OCI-LY3 (cell line): ENCODE measurements at regions not wholly inside any gene's neighbourhood (a gene's known extent, or its start where the extent isn't known, plus 50 kb on each side); places are given as distances from the start of the nearest gene placed in this dataset.
"Not testable (repeated sequence)": the region's sequence is repeated elsewhere in the genome, so short reads cannot be mapped to it uniquely, and the experiment has no call there.

Source experiments
- H2AFZ ChIP-seq: fragments of 200-600, 300-600 bp; shearing (Covaris generic); 2 replicates; pipeline ENCODE4 v1.6.0; 2014; ENCODE audit warnings: antibody characterized with exemption, low read depth, low read length
- H3K27ac ChIP-seq: fragments of 200-600, 300-600 bp; sonication (generic); 2 replicates; pipeline ENCODE4 v1.5.1; 2014; ENCODE audit warnings: mild to moderate bottlenecking, low read length, moderate library complexity, mixed read lengths
- H3K27me3 ChIP-seq: fragments of 200-600, 300-600 bp; sonication (generic); 2 replicates; pipeline ENCODE4 v1.6.1; 2014; ENCODE audit warnings: low read depth, low read length, mixed read lengths
- H3K36me3 ChIP-seq: fragments of 200-600, 300-600 bp; sonication (generic); replicated peaks from 2 replicates; pipeline ENCODE3; 2014; ENCODE audit warnings: low read depth, low read length, mixed read lengths
- H3K4me1 ChIP-seq: fragments of 300-600, 200-600 bp; sonication (generic); 2 replicates; pipeline ENCODE4 v1.6.1; 2014; ENCODE audit warnings: low read length, mixed read lengths
- H3K4me2 ChIP-seq: fragments of 200-600, 300-600 bp; sonication (generic); 2 replicates; pipeline ENCODE4 v1.6.1; 2014; ENCODE audit warnings: low read length, mixed read lengths
- H3K4me3 ChIP-seq: fragments of 300-600, 200-600 bp; sonication (generic); 2 replicates; pipeline ENCODE4 v1.5.1; 2014; ENCODE audit warnings: antibody characterized with exemption, mild to moderate bottlenecking, low read length, moderate library complexity
- H3K79me2 ChIP-seq: fragments of 300-600, 200-600 bp; shearing (Covaris generic); 2 replicates; pipeline ENCODE4 v1.6.1; 2014; ENCODE audit warnings: mild to moderate bottlenecking, low read length, mixed read lengths
- H3K9ac ChIP-seq: fragments of 300-600, 200-600 bp; shearing (Covaris generic); 2 replicates; pipeline ENCODE4 v1.6.0; 2014; ENCODE audit warnings: mild to moderate bottlenecking, low read length, moderate library complexity
- H3K9me3 ChIP-seq: fragments of 200-600, 300-600 bp; shearing (Covaris generic); 2 replicates; pipeline ENCODE4 v1.6.1; 2014; ENCODE audit warnings: low read length, mixed read lengths; ENCODE audit not compliant: insufficient read depth
- H4K20me1 ChIP-seq: fragments of 200-600, 300-600 bp; sonication (generic); 2 replicates; pipeline ENCODE4 v1.6.1; 2016; ENCODE audit warnings: low read length, mixed read lengths; ENCODE audit not compliant: insufficient read depth
- EZH2phosphoT487 ChIP-seq: fragments of 200-600 bp; shearing (Covaris generic); IDR thresholded peaks from 2 replicates; pipeline ENCODE4 v1.6.1; 2018; ENCODE audit warnings: antibody characterized with exemption, mixed run types, low read depth
- TF ChIP-seq, protein P1 (sequence below): fragments of 200-600, 300-600 bp; sonication (generic); IDR thresholded peaks from 2 replicates; pipeline ENCODE4 v1.5.1; 2014; ENCODE audit warnings: antibody characterized with exemption, low read length, low read depth

DNA sequence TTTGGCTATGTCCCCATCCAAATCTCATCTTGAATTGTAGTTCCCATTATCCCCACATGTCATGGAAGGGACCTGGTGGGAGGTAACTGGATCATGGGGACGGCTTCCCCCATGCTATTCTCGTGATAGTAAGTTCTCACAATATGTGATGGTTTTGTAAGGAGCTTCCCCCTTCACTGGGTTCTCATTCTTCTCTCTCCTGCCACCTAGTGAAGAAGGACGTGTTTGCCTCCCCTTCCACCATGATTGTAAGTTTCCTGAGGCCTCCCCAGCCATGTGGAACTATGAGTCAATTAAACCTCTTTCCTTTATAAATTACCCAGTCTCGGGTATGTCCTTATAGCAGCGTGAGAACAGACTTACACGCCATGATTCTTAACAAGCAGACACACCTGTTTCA lies 165.6 kb downstream of the XPNPEP1 start:
- not testable (repeated sequence) for H3K4me2 ChIP-seq, H2AFZ ChIP-seq, H3K27me3 ChIP-seq, H4K20me1 ChIP-seq, H3K9ac ChIP-seq, H3K79me2 ChIP-seq, H3K9me3 ChIP-seq, H3K27ac ChIP-seq, H3K4me3 ChIP-seq, H3K36me3 ChIP-seq, H3K4me1 ChIP-seq
- TF ChIP-seq, protein P1, sequence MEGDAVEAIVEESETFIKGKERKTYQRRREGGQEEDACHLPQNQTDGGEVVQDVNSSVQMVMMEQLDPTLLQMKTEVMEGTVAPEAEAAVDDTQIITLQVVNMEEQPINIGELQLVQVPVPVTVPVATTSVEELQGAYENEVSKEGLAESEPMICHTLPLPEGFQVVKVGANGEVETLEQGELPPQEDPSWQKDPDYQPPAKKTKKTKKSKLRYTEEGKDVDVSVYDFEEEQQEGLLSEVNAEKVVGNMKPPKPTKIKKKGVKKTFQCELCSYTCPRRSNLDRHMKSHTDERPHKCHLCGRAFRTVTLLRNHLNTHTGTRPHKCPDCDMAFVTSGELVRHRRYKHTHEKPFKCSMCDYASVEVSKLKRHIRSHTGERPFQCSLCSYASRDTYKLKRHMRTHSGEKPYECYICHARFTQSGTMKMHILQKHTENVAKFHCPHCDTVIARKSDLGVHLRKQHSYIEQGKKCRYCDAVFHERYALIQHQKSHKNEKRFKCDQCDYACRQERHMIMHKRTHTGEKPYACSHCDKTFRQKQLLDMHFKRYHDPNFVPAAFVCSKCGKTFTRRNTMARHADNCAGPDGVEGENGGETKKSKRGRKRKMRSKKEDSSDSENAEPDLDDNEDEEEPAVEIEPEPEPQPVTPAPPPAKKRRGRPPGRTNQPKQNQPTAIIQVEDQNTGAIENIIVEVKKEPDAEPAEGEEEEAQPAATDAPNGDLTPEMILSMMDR = peak; percentile 21; the same call in 1 of the 2 replicates

DNA sequence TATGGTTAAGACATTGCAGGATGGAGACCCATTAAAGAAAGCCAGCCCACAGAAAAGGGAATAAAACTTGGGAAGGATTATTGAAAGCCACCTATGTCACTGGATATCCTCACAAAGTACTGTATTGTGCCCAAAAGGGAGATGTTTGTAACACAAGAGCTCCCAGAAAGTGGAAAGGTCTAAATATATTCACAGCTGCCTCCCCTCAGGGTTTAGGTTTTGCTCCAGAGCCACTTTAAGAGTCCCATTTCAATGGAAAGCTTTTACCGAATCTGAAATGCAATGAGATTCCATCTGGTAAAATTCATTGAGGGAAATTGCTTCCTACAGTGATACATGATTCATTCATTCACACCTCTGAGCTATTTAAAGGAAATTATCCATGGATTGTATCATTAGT lies 176.4 kb downstream of the XPNPEP1 start:
- no peaks in the 10 kb centered on the region for H3K27me3 ChIP-seq
- no peaks in the 10 kb centered on the region for H3K4me1 ChIP-seq
- H3K79me2 ChIP-seq = no peaks in the 10 kb centered on the region
- no peak overlapping the region for H3K9ac ChIP-seq
- no peak overlapping the region for H3K4me3 ChIP-seq
- no peak overlapping the region for H3K27ac ChIP-seq
- no peaks in the 10 kb centered on the region for H3K36me3 ChIP-seq
- H4K20me1 ChIP-seq = no peaks in the 10 kb centered on the region
- H3K9me3 ChIP-seq = no peaks in the 10 kb centered on the region
- no peak for TF ChIP-seq EZH2phosphoT487
- TF ChIP-seq, protein P1 = no peak
- H2AFZ ChIP-seq = no peak overlapping the region
- no peak overlapping the region for H3K4me2 ChIP-seq

DNA sequence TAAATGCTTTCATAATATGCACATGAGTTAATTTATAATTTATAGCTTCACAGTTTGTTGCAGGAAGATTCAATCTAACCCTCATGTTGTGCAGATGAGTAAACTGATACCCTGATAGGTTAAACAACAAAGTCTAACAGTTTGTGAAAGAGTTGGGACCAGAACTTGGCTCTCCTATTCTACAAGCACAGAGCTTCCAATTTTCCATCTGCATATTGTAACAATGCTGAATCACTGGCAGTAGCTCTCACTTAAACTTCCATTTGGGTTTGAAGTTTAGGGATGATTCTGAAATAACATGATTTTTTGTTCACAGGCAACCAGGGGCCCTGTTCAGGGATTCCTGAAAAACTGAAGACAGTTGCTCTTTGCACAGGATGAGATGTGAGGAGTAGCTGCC lies 179.3 kb downstream of the XPNPEP1 start:
- Histone ChIP-seq H3K36me3 (no peaks in the 10 kb centered on the region), H4K20me1 (no peaks in the 10 kb centered on the region), H3K79me2 (no peaks in the 10 kb centered on the region), H2AFZ (no peak overlapping the region), H3K9ac (no peak overlapping the region), H3K9me3 (no peaks in the 10 kb centered on the region), H3K4me2 (no peak overlapping the region), H3K4me3 (no peak overlapping the region), H3K27me3 (no peaks in the 10 kb centered on the region), H3K4me1 (no peaks in the 10 kb centered on the region), H3K27ac (no peak overlapping the region)
- TF ChIP-seq EZH2phosphoT487 = no peak
- TF ChIP-seq, protein P1 = no peak

DNA sequence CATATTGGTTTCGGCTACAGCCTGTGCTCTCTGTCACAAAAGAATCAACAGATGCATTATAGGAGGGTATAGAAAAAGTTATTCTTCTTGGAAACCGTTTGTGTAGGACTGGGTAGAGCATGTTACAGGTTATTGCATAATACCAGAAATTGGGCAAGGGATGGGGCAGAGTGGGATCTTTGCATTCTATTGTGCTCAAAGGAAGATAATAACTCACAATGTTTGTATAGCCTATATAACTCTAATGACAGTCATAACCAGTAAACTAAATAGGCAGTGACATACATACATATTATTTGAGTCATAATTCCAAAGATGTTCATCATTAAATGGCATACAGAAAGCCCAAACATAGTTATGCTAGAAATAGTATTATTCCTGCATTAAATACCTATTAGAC lies 179.7 kb downstream of the XPNPEP1 start:
- Histone ChIP-seq H3K4me1 (no peaks in the 10 kb centered on the region), H4K20me1 (no peaks in the 10 kb centered on the region), H3K9ac (no peak overlapping the region), H3K36me3 (no peaks in the 10 kb centered on the region), H3K9me3 (no peaks in the 10 kb centered on the region), H3K4me2 (no peak overlapping the region), H3K4me3 (no peak overlapping the region), H3K27me3 (no peaks in the 10 kb centered on the region), H3K27ac (no peak overlapping the region), H2AFZ (no peak overlapping the region), H3K79me2 (no peaks in the 10 kb centered on the region)
- TF ChIP-seq, protein P1 = no peak
- TF ChIP-seq EZH2phosphoT487 = no peak
